Activated B cell treated with CpG ODN at 0.5 μM for 24 hours (primary cell): ENCODE measurements at regions not wholly inside any gene's neighbourhood (a gene's known extent, or its start where the extent isn't known, plus 50 kb on each side); places are given as distances from the start of the nearest gene placed in this dataset.
A peak's percentile ranks its signal among the peaks of the same experiment; 100 is the strongest.

ENCODE experiments used
- ATAC-seq: fragments of 200-7000 bp; cut with Tn5 transposase; one replicate; pipeline ENCODE4 v1.10.0; 2021; ENCODE audit warnings: low read depth, mild to moderate bottlenecking, moderate library complexity
- CTCF ChIA-PET: fragments of 350-600 bp; sonication (Branson Sonifier 250); formaldehyde crosslinking; loops from one replicate; lab custom pipeline; 2021; ENCODE audit warnings: antibody characterized with exemption; lab: Charles Lee
- POLR2A ChIA-PET: fragments of 350-600 bp; sonication (Branson Sonifier 250); formaldehyde crosslinking; loops from one replicate; lab custom pipeline; 2021; ENCODE audit warnings: antibody characterized with exemption; lab: Charles Lee
- DNase-seq: peaks from one replicate; pipeline ENCODE4 v3.0.0; 2022
- H3K27ac Mint-ChIP-seq: one replicate; pipeline ENCODE4 v1.8.0; 2020; ENCODE audit warnings: mixed read lengths
- H3K27me3 Mint-ChIP-seq: one replicate; pipeline ENCODE4 v1.8.0; 2021; ENCODE audit warnings: mixed read lengths
- H3K36me3 Mint-ChIP-seq: one replicate; pipeline ENCODE4 v1.8.0; 2021; ENCODE audit warnings: low read depth, mixed read lengths
- H3K4me1 Mint-ChIP-seq: one replicate; pipeline ENCODE4 v1.8.0; 2021; ENCODE audit warnings: mixed read lengths
- H3K4me3 Mint-ChIP-seq: one replicate; pipeline ENCODE4 v1.8.0; 2020; ENCODE audit warnings: mild to moderate bottlenecking, mixed read lengths
- H3K9me3 Mint-ChIP-seq: one replicate; pipeline ENCODE4 v1.8.0; 2020; ENCODE audit warnings: mixed read lengths
- CTCF ChIP-seq: fragments of 200-600 bp; IDR thresholded peaks from one replicate; pipeline ENCODE4 v1.8.0; 2022; ENCODE audit warnings: antibody characterized with exemption, mild to moderate bottlenecking
- intact Hi-C: fragments of 100-400 bp; cut with micrococcal nuclease; formaldehyde crosslinking; loops from one replicate; pipeline ENCODE4 v1.15.1; 2024

- CTCF ChIA-PET, result no interaction called here
- H3K27me3 Mint-ChIP-seq, result no peaks in the 10 kb centered on the region
- no peaks in the 10 kb centered on the region for H3K9me3 Mint-ChIP-seq
- no peak overlapping the region for H3K27ac Mint-ChIP-seq
- no peak for TF ChIP-seq CTCF
- DNase-seq (no peak), ATAC-seq (no peak)
- H3K4me3 Mint-ChIP-seq, result no peak overlapping the region
- intact Hi-C loops, result no loop called here
- POLR2A ChIA-PET, result no interaction called here
- H3K36me3 Mint-ChIP-seq, result peaks cover 5% of the 10 kb centered on the region
- peaks cover 14% of the 10 kb centered on the region for H3K4me1 Mint-ChIP-seq
Observed at GRCh38 chr14:34931206-34931605, 51.6 kb upstream of the SRP54 start.

GRCh38 chr14:34930591-34931091 is 52.2 kb upstream of the SRP54 start:
- ATAC-seq (peak; percentile 21), DNase-seq (no peak)
- ChIA-PET POLR2A (no interaction called here), CTCF (no interaction called here)
- Mint-ChIP-seq H3K27me3 (no peaks in the 10 kb centered on the region), H3K4me1 (peaks cover 14% of the 10 kb centered on the region), H3K9me3 (no peaks in the 10 kb centered on the region), H3K36me3 (peaks cover 5% of the 10 kb centered on the region), H3K27ac (peak overlapping the region; percentile 81), H3K4me3 (peak overlapping the region; percentile 55)
- TF ChIP-seq CTCF, result no peak
- intact Hi-C loops, result no loop called here

- ChIA-PET POLR2A (no interaction called here), CTCF (no interaction called here)
- H3K36me3 Mint-ChIP-seq, result peaks cover 5% of the 10 kb centered on the region
- no peak overlapping the region for H3K27ac Mint-ChIP-seq
- peaks cover 14% of the 10 kb centered on the region for H3K4me1 Mint-ChIP-seq
- ATAC-seq, result no peak
- DNase-seq, result no peak
- intact Hi-C loops, result no loop called here
- no peak for TF ChIP-seq CTCF
- peaks cover 2% of the 10 kb centered on the region for H3K9me3 Mint-ChIP-seq
- H3K27me3 Mint-ChIP-seq, result no peaks in the 10 kb centered on the region
- no peak overlapping the region for H3K4me3 Mint-ChIP-seq
Observed at GRCh38 chr14:34926552-34926951, 51.4 kb upstream of the BAZ1A start.
